GM19467 (cell line): ENCODE measurements at regions not wholly inside any gene's neighbourhood (a gene's known extent, or its start where the extent isn't known, plus 50 kb on each side); places are given as distances from the start of the nearest gene placed in this dataset.

Source experiments
- ATAC-seq: cut with Tn5 transposase; IDR thresholded peaks from one replicate; pipeline ENCODE4 v1.9.1; 2021; ENCODE audit warnings: mild to moderate bottlenecking, moderate library complexity; ENCODE audit not compliant: unreplicated experiment

- ATAC-seq: no peak
Measured at GRCh38 chr2:83695037-83695436, 764.0 kb downstream of the SUCLG1 start.

- ATAC-seq: no peak
Measured at GRCh38 chr2:83689402-83689801, 769.7 kb downstream of the SUCLG1 start.

- no peak for ATAC-seq
Measured at GRCh38 chr2:83686863-83687262, 772.2 kb downstream of the SUCLG1 start.

GRCh38 chr2:83674050-83674449 is 785.0 kb downstream of the SUCLG1 start:
- ATAC-seq: no peak

- ATAC-seq: no peak
Measured at GRCh38 chr2:83665894-83666293, 793.2 kb downstream of the SUCLG1 start.

- ATAC-seq: no peak
Measured at GRCh38 chr2:83665154-83665553, 793.9 kb downstream of the SUCLG1 start.

GRCh38 chr2:83661711-83662110 is 797.4 kb downstream of the SUCLG1 start:
- ATAC-seq: no peak

- no peak for ATAC-seq
Measured at GRCh38 chr2:83654091-83654611, 804.9 kb downstream of the SUCLG1 start.

GRCh38 chr2:83650898-83651297 is 808.2 kb downstream of the SUCLG1 start:
- no peak for ATAC-seq

GRCh38 chr2:83650161-83650560 is 808.9 kb downstream of the SUCLG1 start:
- ATAC-seq: no peak

GRCh38 chr2:83640506-83640905 is 818.6 kb downstream of the SUCLG1 start:
- no peak for ATAC-seq

- ATAC-seq: no peak
Measured at GRCh38 chr2:83633423-83633822, 825.7 kb downstream of the SUCLG1 start.

- ATAC-seq: no peak
Measured at GRCh38 chr2:83630351-83630750, 828.7 kb downstream of the SUCLG1 start.

- ATAC-seq: no peak
Measured at GRCh38 chr2:83615511-83615910, 843.6 kb downstream of the SUCLG1 start.

GRCh38 chr2:83613178-83613577 is 845.9 kb downstream of the SUCLG1 start:
- no peak for ATAC-seq

- ATAC-seq: no peak
Measured at GRCh38 chr2:83602753-83603152, 856.3 kb downstream of the SUCLG1 start.

GRCh38 chr2:83596592-83597282 is 862.3 kb downstream of the SUCLG1 start:
- ATAC-seq: no peak

GRCh38 chr2:83595926-83596325 is 863.2 kb downstream of the SUCLG1 start:
- ATAC-seq: no peak

- ATAC-seq: no peak
Measured at GRCh38 chr2:83595121-83595690, 863.9 kb downstream of the SUCLG1 start.

GRCh38 chr2:83594241-83595120 is 864.6 kb downstream of the SUCLG1 start:
- ATAC-seq: no peak

GRCh38 chr2:83587309-83587708 is 871.8 kb downstream of the SUCLG1 start:
- no peak for ATAC-seq

GRCh38 chr2:83585250-83585649 is 873.8 kb downstream of the SUCLG1 start:
- ATAC-seq: no peak
